ENCODE measurements at regions not wholly inside any gene's neighbourhood (a gene's known extent, or its start where the extent isn't known, plus 50 kb on each side); places are given as distances from the start of the nearest gene placed in this dataset.

GRCh38 chr4:128471576-128471975 lies 184.0 kb upstream of the PGRMC2 start:
- H3K27me3 Mint-ChIP-seq (ENCODE audit: low read depth), result no peaks in the 10 kb centered on the region
- H3K4me1 Mint-ChIP-seq, result no peaks in the 10 kb centered on the region
- no peak overlapping the region for H3K4me3 Mint-ChIP-seq
- no peak for DNase-seq (ENCODE audit: low read depth, low spot score)
- no peak for TF ChIP-seq CTCF (conservative IDR thresholded peaks at IDR 0.05)
- H3K27ac Mint-ChIP-seq (ENCODE audit: unreplicated experiment), result no peak overlapping the region
- H3K36me3 Mint-ChIP-seq (ENCODE audit: low read depth), result no peaks in the 10 kb centered on the region
- H3K9me3 Mint-ChIP-seq, result peaks cover 7% of the 10 kb centered on the region

GRCh38 chr4:128470492-128471053 lies 183.0 kb upstream of the PGRMC2 start:
- no peaks in the 10 kb centered on the region for H3K4me1 Mint-ChIP-seq
- H3K9me3 Mint-ChIP-seq, result peaks cover 4% of the 10 kb centered on the region
- no peak overlapping the region for H3K27ac Mint-ChIP-seq (ENCODE audit: unreplicated experiment)
- no peaks in the 10 kb centered on the region for H3K36me3 Mint-ChIP-seq (ENCODE audit: low read depth)
- H3K27me3 Mint-ChIP-seq (ENCODE audit: low read depth), result no peaks in the 10 kb centered on the region
- no peak for DNase-seq (ENCODE audit: low read depth, low spot score)
- TF ChIP-seq CTCF (conservative IDR thresholded peaks at IDR 0.05), result no peak
- no peak overlapping the region for H3K4me3 Mint-ChIP-seq

- H3K9me3 Mint-ChIP-seq, result no peaks in the 10 kb centered on the region
- H3K27ac Mint-ChIP-seq (ENCODE audit: unreplicated experiment), result no peak overlapping the region
- H3K4me1 Mint-ChIP-seq, result no peaks in the 10 kb centered on the region
- no peaks in the 10 kb centered on the region for H3K36me3 Mint-ChIP-seq (ENCODE audit: low read depth)
- DNase-seq (ENCODE audit: low read depth, low spot score), result no peak
- no peak for TF ChIP-seq CTCF (conservative IDR thresholded peaks at IDR 0.05)
- peaks cover 3% of the 10 kb centered on the region for H3K27me3 Mint-ChIP-seq (ENCODE audit: low read depth)
- H3K4me3 Mint-ChIP-seq, result no peak overlapping the region
Observed at GRCh38 chr4:128468123-128468989, 180.7 kb upstream of the PGRMC2 start.

GRCh38 chr4:128465523-128465922 lies 177.9 kb upstream of the PGRMC2 start:
- H3K27ac Mint-ChIP-seq (ENCODE audit: unreplicated experiment), result no peak overlapping the region
- no peak for DNase-seq (ENCODE audit: low read depth, low spot score)
- H3K9me3 Mint-ChIP-seq, result no peaks in the 10 kb centered on the region
- peaks cover 3% of the 10 kb centered on the region for H3K27me3 Mint-ChIP-seq (ENCODE audit: low read depth)
- no peaks in the 10 kb centered on the region for H3K36me3 Mint-ChIP-seq (ENCODE audit: low read depth)
- no peak overlapping the region for H3K4me3 Mint-ChIP-seq
- H3K4me1 Mint-ChIP-seq, result no peaks in the 10 kb centered on the region
- no peak for TF ChIP-seq CTCF (conservative IDR thresholded peaks at IDR 0.05)

- no peaks in the 10 kb centered on the region for H3K36me3 Mint-ChIP-seq (ENCODE audit: low read depth)
- no peak for DNase-seq (ENCODE audit: low read depth, low spot score)
Observed at GRCh38 chr4:128463006-128463405, 175.4 kb upstream of the PGRMC2 start.

More at GRCh38 chr4:128463006-128463405, 175.4 kb upstream of the PGRMC2 start:
- no peak overlapping the region for H3K4me3 Mint-ChIP-seq
- H3K9me3 Mint-ChIP-seq, result no peaks in the 10 kb centered on the region
- H3K4me1 Mint-ChIP-seq, result no peaks in the 10 kb centered on the region
- no peak for TF ChIP-seq CTCF (conservative IDR thresholded peaks at IDR 0.05)
- no peak overlapping the region for H3K27ac Mint-ChIP-seq (ENCODE audit: unreplicated experiment)
- H3K27me3 Mint-ChIP-seq (ENCODE audit: low read depth), result peaks cover 8% of the 10 kb centered on the region

All from neural crest cell (in vitro differentiated cells).